HepG2 (cell line): ENCODE measurements at regions not wholly inside any gene's neighbourhood (a gene's known extent, or its start where the extent isn't known, plus 50 kb on each side); places are given as distances from the start of the nearest gene placed in this dataset.

ENCODE experiments used
- ATAC-seq: fragments of 200-7000 bp; cut with Tn5 transposase; 3 replicates; pipeline ENCODE4 v1.9.1; 2020; ENCODE audit warnings: mild to moderate bottlenecking, moderate library complexity
- BruUV-seq: library from RNA; stranded (reverse); fragments of 400-500 nt; replicated peaks from 2 replicates; lab custom pipeline; 2021; lab: Mats Ljungman, UMichigan
- CTCF ChIA-PET: fragments of 300-600 bp; formaldehyde crosslinking; extraction: SDS; loops from one replicate; lab custom pipeline; 2021; ENCODE audit warnings: low total read pairs, inconsistent platforms, low intra/inter-chr PET ratio; lab: Yijun Ruan, JAX
- POLR2A ChIA-PET: fragments of 350-600 bp; sonication (Branson Sonifier 250); formaldehyde crosslinking; loops from one replicate; lab custom pipeline; 2020; ENCODE audit warnings: antibody characterized with exemption, inconsistent platforms; lab: Yijun Ruan, JAX
- DNase-seq: peaks from one replicate; pipeline ENCODE4 v3.0.0-alpha.2; 2015; ENCODE audit warnings: low spot score
- FAIRE-seq: peaks from 3 replicates; lab custom pipeline; 2011; peaks lifted over from hg19 to GRCh38; lab: Jason Lieb, UNC
- H2AFZ ChIP-seq: one replicate; pipeline ENCODE4 v1.6.1; 2011; ENCODE audit warnings: low read length, inconsistent platforms
- H3K27ac ChIP-seq: fragments of 300-600 bp; 3 replicates; pipeline ENCODE4 v1.8.0; 2011; ENCODE audit warnings: mixed run types, mild to moderate bottlenecking, mixed read lengths, low read length, inconsistent platforms; ENCODE audit not compliant: insufficient read depth; ENCODE audit errors: extremely low read length
- H3K27me3 ChIP-seq, 2 experiments: fragments of 200-600 bp in 1 of 2; 2 replicates in 1 of 2; 3 replicates in 1 of 2; pipeline versions ENCODE4 v1.6.0 to v1.8.0; 2011; ENCODE audit warnings: low read length in 2 of 2, mild to moderate bottlenecking in 2 of 2, moderate library complexity in 2 of 2, inconsistent platforms in 1 of 2; ENCODE audit not compliant: insufficient read depth in 2 of 2, control insufficient read depth in 1 of 2
- H3K36me3 ChIP-seq, 2 experiments: fragments of 200-600 bp in 1 of 2; replicated peaks in 1 of 2; 2 replicates in 1 of 2; 3 replicates in 1 of 2; pipeline versions ENCODE4 v1.5.1 to v1.8.0; 2011; ENCODE audit warnings: low read length in 2 of 2, inconsistent platforms in 1 of 2; ENCODE audit not compliant: insufficient read depth in 2 of 2, control insufficient read depth in 1 of 2
- H3K4me1 ChIP-seq: 2 replicates; pipeline ENCODE4 v1.5.1; 2012; ENCODE audit warnings: low read length, inconsistent platforms; ENCODE audit not compliant: insufficient read depth
- H3K4me2 ChIP-seq: 2 replicates; pipeline ENCODE4 v1.6.0; 2011; ENCODE audit warnings: low read depth, low read length, inconsistent platforms
- H3K4me3 ChIP-seq, 3 experiments: fragments of 200-600 bp in 1 of 3; sonication (generic), shearing (Covaris generic) in 1 of 3; replicated peaks in 1 of 3; 2 replicates each; pipeline ENCODE4 v1.5.1; 2011 to 2016; ENCODE audit warnings: low read length in 3 of 3, inconsistent platforms in 2 of 3, low read depth in 2 of 3, mild to moderate bottlenecking in 2 of 3, control low read depth in 1 of 3, mixed read lengths in 1 of 3; ENCODE audit not compliant: insufficient read depth in 1 of 3
- H3K79me2 ChIP-seq: one replicate; pipeline ENCODE4 v1.6.1; 2011; ENCODE audit warnings: low read length, inconsistent platforms; ENCODE audit not compliant: insufficient read depth
- H3K9ac ChIP-seq: 2 replicates; pipeline ENCODE4 v1.6.0; 2011; ENCODE audit warnings: mild to moderate bottlenecking, low read depth, low read length, inconsistent platforms; ENCODE audit not compliant: insufficient read depth
- H3K9me3 ChIP-seq: 2 replicates; pipeline ENCODE4 v1.5.1; 2012; ENCODE audit warnings: mild to moderate bottlenecking, low read length
- H4K20me1 ChIP-seq: 2 replicates; pipeline ENCODE4 v1.6.0; 2011; ENCODE audit warnings: inconsistent platforms, mild to moderate bottlenecking, low read length, moderate library complexity; ENCODE audit not compliant: insufficient read depth
- AKNA ChIP-seq: sonication (generic); formaldehyde crosslinking; IDR thresholded peaks from 2 replicates; pipeline ENCODE4 v1.4.0; 2020; ENCODE audit warnings: missing genetic modification reagents, borderline replicate concordance
- KLF11 ChIP-seq: IDR thresholded peaks from 2 replicates; pipeline ENCODE4 v1.6.1; 2016; ENCODE audit warnings: missing compliant biosample characterization
- RFX1 ChIP-seq: fragments of 450-650 bp; IDR thresholded peaks from 2 replicates; pipeline ENCODE4 v1.6.1; 2017
- SUZ12 ChIP-seq: fragments of 150-350 bp; IDR thresholded peaks from 2 replicates; pipeline ENCODE4 v1.6.1; 2014; ENCODE audit warnings: low read depth, low read length
- ZNF292 ChIP-seq: sonication (generic); formaldehyde crosslinking; IDR thresholded peaks from 2 replicates; pipeline ENCODE4 v1.8.1; 2022; ENCODE audit warnings: mild to moderate bottlenecking, low read depth, missing genetic modification reagents, borderline replicate concordance
- WGBS: methylation state at CpG from one replicate; pipeline ENCODE4 v1.1.6; 2017; ENCODE audit warnings: low lambda C conversion rate; 5-methylcytosine and 5-hydroxymethylcytosine counted together
- in situ Hi-C: cut with HindIII; loops from 2 replicates; pipeline ENCODE4 v1.10.0; 2017; ENCODE audit warnings: low pct_unique_long_range_greater_than_20kb; ENCODE audit not compliant: extremely low pct_ligation_motif_present
- intact Hi-C: fragments of 100-400 bp; cut with micrococcal nuclease; formaldehyde crosslinking; loops from one replicate; pipeline ENCODE4 v1.10.0; 2022; ENCODE audit not compliant: unreplicated experiment
- TF ChIP-seq, protein P1 (sequence below): sonication (generic); formaldehyde crosslinking; conservative IDR thresholded peaks from 2 replicates; pipeline ENCODE4 v1.5.0; 2020; ENCODE audit warnings: missing genetic modification reagents

DNA sequence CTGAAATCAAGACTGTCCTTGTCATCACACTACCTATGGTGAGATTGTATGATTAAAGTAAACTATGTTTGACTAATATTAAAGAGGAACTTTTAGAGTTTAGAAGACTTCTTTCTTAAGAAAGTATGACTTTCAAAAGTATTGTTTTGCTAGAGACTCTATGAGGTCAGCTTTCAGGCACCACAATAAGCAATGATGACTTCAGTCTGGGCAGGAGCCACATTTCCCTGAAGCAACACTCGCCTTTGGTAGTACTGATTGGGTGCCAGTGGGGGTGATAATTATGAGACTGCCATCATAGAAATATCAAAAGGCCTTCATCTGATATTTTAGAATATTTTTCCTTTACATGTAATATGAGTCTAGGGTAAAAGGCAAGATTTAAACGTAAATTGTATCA, 212.6 kb downstream of the DTHD1 start (continued):
- TF ChIP-seq AKNA = no peak
- TF ChIP-seq KLF11 = no peak
- TF ChIP-seq RFX1 = no peak
- TF ChIP-seq ZNF292 (CRISPR knock-in tag) = no peak

GRCh38 chr4:36494747-36495146, 213.3 kb downstream of the DTHD1 start:
- no peaks in the 10 kb centered on the region for H4K20me1 ChIP-seq
- in situ Hi-C loops (no loop called here), intact Hi-C loops (no loop called here)
- FAIRE-seq = no peak
- 15% methylated on average over 2 of the region's 2 CpGs for WGBS
- no peaks in the 10 kb centered on the region for H3K9me3 ChIP-seq
- H3K4me1 ChIP-seq = no peaks in the 10 kb centered on the region
- TF ChIP-seq SUZ12 = no peak
- TF ChIP-seq, protein P1, sequence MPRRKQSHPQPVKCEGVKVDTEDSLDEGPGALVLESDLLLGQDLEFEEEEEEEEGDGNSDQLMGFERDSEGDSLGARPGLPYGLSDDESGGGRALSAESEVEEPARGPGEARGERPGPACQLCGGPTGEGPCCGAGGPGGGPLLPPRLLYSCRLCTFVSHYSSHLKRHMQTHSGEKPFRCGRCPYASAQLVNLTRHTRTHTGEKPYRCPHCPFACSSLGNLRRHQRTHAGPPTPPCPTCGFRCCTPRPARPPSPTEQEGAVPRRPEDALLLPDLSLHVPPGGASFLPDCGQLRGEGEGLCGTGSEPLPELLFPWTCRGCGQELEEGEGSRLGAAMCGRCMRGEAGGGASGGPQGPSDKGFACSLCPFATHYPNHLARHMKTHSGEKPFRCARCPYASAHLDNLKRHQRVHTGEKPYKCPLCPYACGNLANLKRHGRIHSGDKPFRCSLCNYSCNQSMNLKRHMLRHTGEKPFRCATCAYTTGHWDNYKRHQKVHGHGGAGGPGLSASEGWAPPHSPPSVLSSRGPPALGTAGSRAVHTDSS (CRISPR knock-in tag) = no peak
- TF ChIP-seq, all 625 proteins: peak for 0
- no peak overlapping the region for H2AFZ ChIP-seq
- POLR2A ChIA-PET = no interaction called here
- H3K36me3 ChIP-seq = no peaks in the 10 kb centered on the region
- no peak overlapping the region for H3K9ac ChIP-seq
- no peak overlapping the region for H3K4me2 ChIP-seq
- H3K4me3 ChIP-seq = no peak overlapping the region
- CTCF ChIA-PET = no interaction called here
- no peaks in the 10 kb centered on the region for H3K27me3 ChIP-seq
- H3K27ac ChIP-seq = no peak overlapping the region
- H3K79me2 ChIP-seq = no peaks in the 10 kb centered on the region
- BruUV-seq = no TSS peak
- DNase-seq (no peak), ATAC-seq (no peak)
